ENCODE measurements at regions not wholly inside any gene's neighbourhood (a gene's known extent, or its start where the extent isn't known, plus 50 kb on each side); places are given as distances from the start of the nearest gene placed in this dataset.

DNA sequence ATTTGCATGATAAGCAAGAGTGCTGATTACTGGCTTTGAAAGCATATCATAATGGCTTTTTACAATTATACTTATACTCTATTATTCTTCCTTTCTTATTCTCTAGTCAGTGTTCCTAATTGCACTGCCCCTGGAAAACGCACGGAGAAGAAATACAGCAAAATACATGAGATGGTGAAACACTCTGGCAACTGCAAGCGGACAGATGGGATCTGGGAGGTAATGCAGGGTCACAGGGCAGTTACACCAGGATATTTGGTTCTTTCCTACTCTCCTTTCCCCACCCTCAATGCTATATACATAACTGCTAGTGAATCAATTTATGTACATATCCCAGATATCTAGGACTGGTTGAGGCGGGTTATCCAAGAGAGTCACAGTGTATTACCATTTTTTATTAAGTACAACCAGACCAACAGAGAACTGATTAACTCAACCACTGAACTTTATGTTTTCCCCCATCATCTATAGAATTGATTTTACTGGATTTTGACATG lies 423.7 kb downstream of the ZSWIM6 start:
- Histone ChIP-seq H3K27me3 (no peaks in the 10 kb centered on the region), H3K36me3 (no peaks in the 10 kb centered on the region), H3K4me3 (no peak overlapping the region), H3K27ac (no peak overlapping the region), H3K4me1 (no peaks in the 10 kb centered on the region), H3K9me3 (no peaks in the 10 kb centered on the region)
- 95 to 96% methylated on average over 4 of the region's 4 CpGs for WGBS, 2 donors
- intact Hi-C loops (cut with DNase I), result no loop called here
- TF ChIP-seq EP300 (IDR thresholded peaks at IDR 0.05), result no peak
- TF ChIP-seq POLR2A (IDR thresholded peaks at IDR 0.05), result no peak
- TF ChIP-seq POLR2AphosphoS5 (IDR thresholded peaks at IDR 0.05), result no peak
- TF ChIP-seq, protein P1, sequence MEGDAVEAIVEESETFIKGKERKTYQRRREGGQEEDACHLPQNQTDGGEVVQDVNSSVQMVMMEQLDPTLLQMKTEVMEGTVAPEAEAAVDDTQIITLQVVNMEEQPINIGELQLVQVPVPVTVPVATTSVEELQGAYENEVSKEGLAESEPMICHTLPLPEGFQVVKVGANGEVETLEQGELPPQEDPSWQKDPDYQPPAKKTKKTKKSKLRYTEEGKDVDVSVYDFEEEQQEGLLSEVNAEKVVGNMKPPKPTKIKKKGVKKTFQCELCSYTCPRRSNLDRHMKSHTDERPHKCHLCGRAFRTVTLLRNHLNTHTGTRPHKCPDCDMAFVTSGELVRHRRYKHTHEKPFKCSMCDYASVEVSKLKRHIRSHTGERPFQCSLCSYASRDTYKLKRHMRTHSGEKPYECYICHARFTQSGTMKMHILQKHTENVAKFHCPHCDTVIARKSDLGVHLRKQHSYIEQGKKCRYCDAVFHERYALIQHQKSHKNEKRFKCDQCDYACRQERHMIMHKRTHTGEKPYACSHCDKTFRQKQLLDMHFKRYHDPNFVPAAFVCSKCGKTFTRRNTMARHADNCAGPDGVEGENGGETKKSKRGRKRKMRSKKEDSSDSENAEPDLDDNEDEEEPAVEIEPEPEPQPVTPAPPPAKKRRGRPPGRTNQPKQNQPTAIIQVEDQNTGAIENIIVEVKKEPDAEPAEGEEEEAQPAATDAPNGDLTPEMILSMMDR (IDR thresholded peaks at IDR 0.05), result no peak
- no peak for DNase-seq

DNA sequence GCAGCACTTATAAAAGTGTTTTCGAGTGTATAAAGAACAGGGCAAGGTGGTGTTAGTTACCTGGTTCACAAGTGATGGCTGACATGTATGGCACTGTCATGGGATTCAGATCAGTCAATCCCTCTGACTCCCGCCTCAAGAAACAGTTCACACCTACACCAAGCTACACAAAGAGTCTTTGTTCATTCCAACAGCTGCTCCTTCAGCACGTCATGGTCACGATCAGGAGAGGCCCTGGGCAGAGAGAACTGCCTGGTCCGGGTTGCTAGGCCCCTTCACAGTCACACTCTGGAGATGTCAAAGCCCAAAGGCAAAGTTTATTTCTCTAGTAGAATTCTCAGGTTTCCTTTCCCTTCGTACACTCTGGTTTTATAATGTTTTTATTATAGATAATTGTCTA lies 426.7 kb downstream of the ZSWIM6 start:
- Histone ChIP-seq H3K4me1 (no peaks in the 10 kb centered on the region), H3K9me3 (no peaks in the 10 kb centered on the region), H3K27me3 (no peaks in the 10 kb centered on the region), H3K36me3 (no peaks in the 10 kb centered on the region), H3K4me3 (no peak overlapping the region), H3K27ac (no peak overlapping the region)
- intact Hi-C loops (cut with DNase I), result no loop called here
- TF ChIP-seq, protein P1 (IDR thresholded peaks at IDR 0.05), result no peak
- TF ChIP-seq POLR2AphosphoS5 (IDR thresholded peaks at IDR 0.05), result no peak
- TF ChIP-seq POLR2A (IDR thresholded peaks at IDR 0.05), result no peak
- no peak for TF ChIP-seq EP300 (IDR thresholded peaks at IDR 0.05)
- 18 to 62% methylated on average over 6 of the region's 6 CpGs for WGBS, 2 donors
- no peak for DNase-seq

DNA sequence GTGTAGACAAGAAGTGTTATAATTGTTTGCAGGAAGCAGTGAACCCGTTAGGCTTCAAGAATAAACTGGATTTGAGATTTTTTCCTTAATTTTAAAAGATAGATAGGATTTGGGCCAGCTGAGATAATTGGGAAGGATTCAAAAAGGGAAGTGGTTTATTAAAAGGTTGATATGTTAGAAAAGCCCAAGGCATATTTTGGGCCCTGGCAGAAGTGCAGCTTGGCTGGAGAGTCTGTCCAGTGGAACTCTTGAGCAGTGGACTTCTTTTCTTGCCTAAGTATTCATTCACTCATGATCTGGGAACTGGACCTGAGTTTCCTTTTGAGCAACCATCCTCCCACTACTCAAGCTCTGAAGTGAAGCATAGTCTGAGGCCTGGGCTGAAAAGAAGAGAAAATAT lies 433.4 kb downstream of the ZSWIM6 start:
- H3K36me3 ChIP-seq, result no peaks in the 10 kb centered on the region
- H3K27me3 ChIP-seq, result no peaks in the 10 kb centered on the region
- no peak overlapping the region for H3K27ac ChIP-seq
- DNase-seq, result no peak
- no peaks in the 10 kb centered on the region for H3K4me1 ChIP-seq
- 80 to 82% methylated on average over 1 of the region's 1 CpG for WGBS, 2 donors
- H3K4me3 ChIP-seq, result no peak overlapping the region
- intact Hi-C loops (cut with DNase I), result no loop called here
- TF ChIP-seq, protein P1 (IDR thresholded peaks at IDR 0.05), result no peak
- TF ChIP-seq POLR2AphosphoS5 (IDR thresholded peaks at IDR 0.05) (no peak), EP300 (IDR thresholded peaks at IDR 0.05) (no peak), POLR2A (IDR thresholded peaks at IDR 0.05) (no peak)
- H3K9me3 ChIP-seq, result no peaks in the 10 kb centered on the region

DNA sequence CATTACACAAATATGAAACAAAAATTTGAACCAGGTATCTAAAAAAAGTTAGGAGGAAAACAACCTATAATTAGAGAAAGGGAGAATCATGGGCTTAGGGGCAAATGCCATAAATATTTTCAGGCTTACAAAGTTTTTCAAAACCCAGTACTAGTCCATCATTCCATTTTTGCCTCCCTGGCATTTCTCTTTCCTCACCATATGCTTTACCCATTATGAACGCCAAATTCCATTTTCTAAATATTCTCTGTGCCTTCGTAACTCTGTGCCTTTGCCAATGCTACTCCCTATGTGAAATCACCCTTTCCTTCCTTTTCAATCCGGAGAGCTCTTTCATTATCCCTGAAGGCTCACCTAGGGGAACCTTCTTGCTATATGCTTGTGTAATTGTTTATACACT lies 434.1 kb downstream of the ZSWIM6 start:
- Histone ChIP-seq H3K27me3 (no peaks in the 10 kb centered on the region), H3K4me3 (no peak overlapping the region), H3K36me3 (no peaks in the 10 kb centered on the region), H3K9me3 (no peaks in the 10 kb centered on the region), H3K4me1 (no peaks in the 10 kb centered on the region), H3K27ac (no peak overlapping the region)
- intact Hi-C loops (cut with DNase I), result no loop called here
- TF ChIP-seq EP300 (IDR thresholded peaks at IDR 0.05) (no peak), POLR2AphosphoS5 (IDR thresholded peaks at IDR 0.05) (no peak), POLR2A (IDR thresholded peaks at IDR 0.05) (no peak)
- TF ChIP-seq, protein P1 (IDR thresholded peaks at IDR 0.05), result no peak
- no peak for DNase-seq
- 72 to 93% methylated on average over 3 of the region's 3 CpGs for WGBS, 2 donors

Measured in sigmoid colon (tissue), 6 donors.